SK-N-SH (cell line): ENCODE measurements at regions not wholly inside any gene's neighbourhood (a gene's known extent, or its start where the extent isn't known, plus 50 kb on each side); places are given as distances from the start of the nearest gene placed in this dataset.

Experiments used
- CTCF ChIP-seq: fragments of 200-600 bp; sonication (generic); IDR thresholded peaks from 2 replicates; pipeline ENCODE4 v1.6.1; 2017; ENCODE audit warnings: antibody characterized with exemption, mild to moderate bottlenecking, moderate library complexity
- EP300 ChIP-seq, 2 experiments: IDR thresholded peaks; 2 replicates each; pipeline versions ENCODE4 v1.4.0 to v1.6.1; 2012; ENCODE audit warnings: borderline replicate concordance in 1 of 2, low read depth in 1 of 2, low read length in 1 of 2
- GABPA ChIP-seq: IDR thresholded peaks from 2 replicates; pipeline ENCODE4 v1.4.0; 2012; ENCODE audit warnings: low read depth, mild to moderate bottlenecking
- JUND ChIP-seq: IDR thresholded peaks from 2 replicates; pipeline ENCODE4 v1.4.0; 2012
- POLR2AphosphoS5 ChIP-seq: IDR thresholded peaks from 2 replicates; pipeline ENCODE4 v1.6.1; 2012; ENCODE audit warnings: low read depth, low read length
- RCOR1 ChIP-seq: fragments of 150-350 bp; IDR thresholded peaks from 2 replicates; pipeline ENCODE4 v1.6.1; 2017; ENCODE audit warnings: antibody characterized with exemption, low read length
- REST ChIP-seq: IDR thresholded peaks from 2 replicates; pipeline ENCODE4 v1.6.1; 2012; ENCODE audit warnings: mild to moderate bottlenecking, low read depth, low read length, moderate library complexity
- SIN3A ChIP-seq: IDR thresholded peaks from 2 replicates; pipeline ENCODE4 v1.6.1; 2012; ENCODE audit warnings: low read depth, mild to moderate bottlenecking, low read length, moderate library complexity, borderline replicate concordance
- TAF1 ChIP-seq: IDR thresholded peaks from 2 replicates; pipeline ENCODE4 v1.6.1; 2012; ENCODE audit warnings: low read depth, mild to moderate bottlenecking, low read length, moderate library complexity, borderline replicate concordance
- TCF12 ChIP-seq: IDR thresholded peaks from 2 replicates; pipeline ENCODE4 v1.4.0; 2012
- USF2 ChIP-seq: fragments of 150-350 bp; IDR thresholded peaks from 2 replicates; pipeline ENCODE4 v1.6.1; 2017; ENCODE audit warnings: antibody characterized with exemption, low read length, low read depth, borderline replicate concordance
- YY1 ChIP-seq: IDR thresholded peaks from 2 replicates; pipeline ENCODE4 v1.4.0; 2012; ENCODE audit warnings: low read depth, mild to moderate bottlenecking
- TF ChIP-seq, protein P1 (sequence below): IDR thresholded peaks from 2 replicates; pipeline ENCODE4 v1.4.0; 2012; ENCODE audit warnings: low read depth, borderline replicate concordance

- TF ChIP-seq TAF1 (no peak), GABPA (no peak), EP300 (IDR thresholded peaks at IDR 0.05; ENCODE audit: borderline replicate concordance in 1 of 2, low read depth in 1 of 2, low read length in 1 of 2) (no peak), USF2 (no peak), RCOR1 (no peak), CTCF (no peak), POLR2AphosphoS5 (no peak), YY1 (no peak), REST (no peak), TCF12 (no peak), JUND (no peak), SIN3A (no peak)
- TF ChIP-seq, protein P1, sequence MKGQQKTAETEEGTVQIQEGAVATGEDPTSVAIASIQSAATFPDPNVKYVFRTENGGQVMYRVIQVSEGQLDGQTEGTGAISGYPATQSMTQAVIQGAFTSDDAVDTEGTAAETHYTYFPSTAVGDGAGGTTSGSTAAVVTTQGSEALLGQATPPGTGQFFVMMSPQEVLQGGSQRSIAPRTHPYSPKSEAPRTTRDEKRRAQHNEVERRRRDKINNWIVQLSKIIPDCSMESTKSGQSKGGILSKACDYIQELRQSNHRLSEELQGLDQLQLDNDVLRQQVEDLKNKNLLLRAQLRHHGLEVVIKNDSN: no peak
These were observed 75.1 kb upstream of the ZBTB40 start for GRCh38 chr1:22376546-22376945.
